Activated CD8-positive, alpha-beta memory T cell treated with anti-CD3 and anti-CD28 coated beads for 36 hours (primary cell): ENCODE measurements at regions not wholly inside any gene's neighbourhood (a gene's known extent, or its start where the extent isn't known, plus 50 kb on each side); places are given as distances from the start of the nearest gene placed in this dataset.
"Not testable (repeated sequence)": the region's sequence is repeated elsewhere in the genome, so short reads cannot be mapped to it uniquely, and the experiment has no call there.

Experiments used
- CTCF ChIA-PET: fragments of 350-600 bp; sonication (Branson Sonifier 250); formaldehyde crosslinking; loops from one replicate; lab custom pipeline; 2021; ENCODE audit warnings: antibody characterized with exemption; lab: Charles Lee
- POLR2A ChIA-PET: fragments of 350-600 bp; sonication (Branson Sonifier 250); formaldehyde crosslinking; loops from one replicate; lab custom pipeline; 2021; ENCODE audit warnings: antibody characterized with exemption; lab: Charles Lee

GRCh38 chr2:38464971-38465788 lies 88.1 kb upstream of the ATL2 start:
- POLR2A ChIA-PET, result interaction anchor here (0.6 kb wide), 1 partner anchor 99 kb away, joined by 3 read pairs; no protein-coding TSS in a partner anchor
- CTCF ChIA-PET, result interaction anchor here (0.8 to 1.2 kb wide), 3 partner anchors 9 to 149 kb away, joined by 3 to 5 read pairs (median 3); no protein-coding TSS in a partner anchor

DNA sequence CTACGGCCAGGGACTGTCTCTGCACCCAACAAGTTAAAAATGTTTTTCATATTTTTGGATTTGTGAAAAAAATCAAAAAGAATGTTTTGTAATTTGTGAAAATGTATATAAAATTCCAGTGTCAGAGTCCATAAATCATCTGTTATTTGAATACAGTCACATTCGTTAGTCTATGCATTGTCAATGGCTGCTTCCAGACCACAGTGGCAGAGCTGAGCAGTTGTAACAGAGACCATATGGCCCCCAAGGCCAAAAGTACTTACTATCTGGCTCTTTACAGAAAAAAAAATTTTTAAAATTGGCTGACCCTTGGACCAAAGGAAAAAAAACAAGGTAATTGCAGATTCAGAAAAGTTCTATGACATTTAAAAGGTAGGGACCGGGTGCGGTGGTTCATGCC lies 86.7 kb upstream of the ATL2 start:
- POLR2A ChIA-PET, result no interaction called here
- CTCF ChIA-PET, result no interaction called here

DNA sequence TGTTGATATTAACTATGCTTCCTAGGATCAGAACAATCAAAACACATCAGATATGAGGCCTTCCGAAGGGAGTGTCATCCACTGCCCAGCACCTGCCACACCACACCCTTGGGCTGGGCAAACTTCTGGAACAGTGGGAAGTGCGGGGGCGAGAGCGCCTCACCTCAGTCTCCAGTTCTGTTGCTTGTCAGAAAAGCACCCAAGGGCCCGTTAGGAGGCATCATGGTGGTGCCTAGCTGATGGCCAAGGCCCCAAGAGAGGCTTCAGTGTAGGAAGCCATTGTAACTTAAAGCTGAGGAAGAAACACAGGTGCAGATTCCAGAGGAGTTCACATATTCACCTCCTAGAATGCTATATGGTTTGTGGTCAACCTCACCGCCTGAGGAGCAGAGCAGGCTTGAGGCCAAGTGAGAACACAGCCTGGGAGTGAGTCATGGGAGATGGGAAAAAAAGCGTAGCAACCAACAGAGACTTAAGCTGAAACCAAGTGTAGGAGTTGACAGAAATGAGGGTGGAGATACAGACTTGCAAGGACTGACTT lies 85.1 kb upstream of the ATL2 start:
- ChIA-PET CTCF (interaction anchor here (0.8 to 1.3 kb wide), 4 partner anchors 9 to 86 kb away, joined by 3 to 4 read pairs (median 4); no protein-coding TSS in a partner anchor), POLR2A (interaction anchor here (1.0 to 1.3 kb wide), 2 partner anchors 13 to 85 kb away, joined by 3 to 8 read pairs; no protein-coding TSS in a partner anchor)

DNA sequence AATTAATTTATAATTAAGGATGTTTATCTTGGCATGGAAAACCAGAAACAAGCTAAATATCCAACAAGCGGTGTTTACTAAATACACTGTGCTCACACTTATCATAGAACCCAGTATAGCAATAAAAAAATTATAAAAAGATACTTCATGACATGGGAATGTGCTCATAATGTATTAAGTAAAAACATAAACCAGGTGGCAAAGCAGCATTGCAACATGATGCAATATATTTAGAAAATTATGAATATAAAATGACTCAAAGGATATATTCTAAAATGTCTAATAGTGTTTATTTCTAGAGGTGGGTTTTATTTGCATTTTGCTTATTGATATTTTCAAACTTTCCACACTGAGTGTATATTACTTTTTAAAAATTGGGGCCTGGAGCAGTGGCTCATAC lies 84.4 kb upstream of the ATL2 start:
- POLR2A ChIA-PET, result interaction anchor here (0.7 to 1.3 kb wide), 3 partner anchors 14 to 145 kb away, joined by 3 to 8 read pairs (median 4); no protein-coding TSS in a partner anchor
- CTCF ChIA-PET, result interaction anchor here (1.3 kb wide), 1 partner anchor 13 kb away, joined by 4 read pairs; no protein-coding TSS in a partner anchor

- ChIA-PET POLR2A (no interaction called here), CTCF (no interaction called here)
These were observed 83.2 kb upstream of the ATL2 start for GRCh38 chr2:38460313-38460712.

- ChIA-PET CTCF (no interaction called here), POLR2A (no interaction called here)
These were observed 77.0 kb upstream of the ATL2 start for GRCh38 chr2:38454081-38454480.

DNA sequence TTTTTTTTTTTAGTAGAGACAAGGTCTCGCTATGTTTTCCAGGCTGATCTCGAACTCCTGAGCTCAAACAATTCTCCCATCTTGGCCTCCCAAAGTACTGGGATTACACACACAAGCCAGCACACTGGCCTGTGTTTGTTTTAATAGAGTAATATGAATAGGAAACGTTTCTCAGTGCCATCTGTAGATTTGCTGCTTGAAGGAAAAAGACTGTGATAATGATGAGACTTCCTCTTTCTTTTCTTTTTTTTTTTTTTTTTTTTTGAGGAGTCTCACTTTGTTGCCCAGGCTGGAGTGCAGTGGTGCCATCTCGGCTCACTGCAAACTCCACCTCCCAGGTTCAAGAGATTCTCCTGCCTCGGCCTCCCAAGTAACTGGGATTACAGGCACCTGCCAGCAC lies 74.7 kb upstream of the ATL2 start:
- POLR2A ChIA-PET, result not testable (repeated sequence)
- CTCF ChIA-PET, result interaction anchor here (0.6 kb wide), 1 partner anchor 14 kb away, joined by 4 read pairs; no protein-coding TSS in a partner anchor

DNA sequence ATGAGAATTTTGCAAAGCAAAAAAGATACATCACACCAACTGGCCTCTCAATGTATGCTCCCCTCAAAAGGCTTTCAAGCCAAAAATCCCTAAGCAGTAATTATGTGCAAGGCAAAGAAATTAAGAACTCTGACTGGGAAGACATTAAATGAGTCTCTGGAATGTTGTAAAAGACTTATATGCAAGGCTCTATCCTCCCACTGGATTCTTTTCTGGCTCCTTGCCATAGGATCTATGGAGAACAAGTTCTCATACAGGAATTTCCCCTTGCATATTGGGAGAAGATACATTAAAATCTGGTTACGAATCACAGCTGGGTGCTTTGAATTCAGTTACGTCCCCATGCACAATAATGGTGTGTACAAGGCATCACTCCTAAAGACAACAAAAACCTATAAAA lies 73.4 kb upstream of the ATL2 start:
- ChIA-PET POLR2A (no interaction called here), CTCF (no interaction called here)

GRCh38 chr2:38448692-38449410 lies 71.8 kb upstream of the ATL2 start:
- ChIA-PET CTCF (interaction anchor here (0.6 to 1.5 kb wide), 2 partner anchors 14 to 1200 kb away, joined by 3 to 4 read pairs; no protein-coding TSS in a partner anchor), POLR2A (no interaction called here)

DNA sequence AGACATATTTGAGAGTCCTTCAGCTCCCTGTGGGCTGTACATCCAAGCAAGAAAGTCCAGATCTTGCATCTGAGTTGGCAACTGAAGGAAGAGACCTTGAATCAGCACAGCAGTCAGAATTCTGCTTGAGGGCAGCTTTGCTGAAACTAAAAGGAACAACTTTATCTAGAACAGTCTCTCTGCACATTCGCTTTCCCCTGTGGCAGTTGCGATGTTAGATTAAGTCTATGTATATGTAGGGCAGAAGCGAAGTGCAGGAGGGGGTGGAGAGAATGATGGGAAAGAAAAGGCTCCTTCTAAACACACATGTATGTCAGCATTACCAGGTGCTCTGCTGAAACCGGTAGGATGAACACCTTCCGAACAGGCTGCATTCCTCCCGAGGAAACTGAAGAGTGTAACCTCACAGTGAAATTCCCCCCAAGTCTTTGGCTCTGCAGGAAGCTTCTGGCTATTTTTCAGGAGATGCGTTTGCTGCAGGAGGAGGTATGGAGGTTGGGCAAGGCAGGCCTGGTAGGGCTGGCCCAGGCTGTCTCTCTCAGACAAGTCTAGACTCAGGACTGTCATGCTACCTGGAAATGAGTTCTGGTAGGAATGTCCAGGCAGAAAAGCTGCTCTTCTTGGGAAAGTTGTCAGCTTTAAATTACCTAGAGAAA lies 70.0 kb upstream of the ATL2 start:
- CTCF ChIA-PET, result no interaction called here
- POLR2A ChIA-PET, result no interaction called here

DNA sequence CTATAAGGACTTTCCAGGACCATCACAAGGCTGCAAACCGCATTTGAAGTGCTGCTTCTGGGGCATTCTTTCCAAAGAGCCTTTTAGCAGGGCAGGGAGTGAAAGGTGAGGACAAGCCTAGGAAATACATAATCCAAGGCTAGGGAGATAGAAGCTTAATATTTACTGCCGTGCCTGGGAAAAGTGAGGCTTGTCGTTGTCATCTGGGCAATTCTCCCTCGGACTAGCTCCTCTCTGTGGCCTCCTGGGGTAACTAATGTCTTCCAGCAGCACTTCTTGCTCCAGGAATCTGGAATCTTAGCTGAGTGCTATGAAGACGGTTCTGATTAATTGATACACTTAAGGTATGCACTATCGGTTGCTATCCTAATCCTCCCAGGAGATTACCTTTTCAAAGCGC lies 69.3 kb upstream of the ATL2 start:
- ChIA-PET POLR2A (no interaction called here), CTCF (no interaction called here)

DNA sequence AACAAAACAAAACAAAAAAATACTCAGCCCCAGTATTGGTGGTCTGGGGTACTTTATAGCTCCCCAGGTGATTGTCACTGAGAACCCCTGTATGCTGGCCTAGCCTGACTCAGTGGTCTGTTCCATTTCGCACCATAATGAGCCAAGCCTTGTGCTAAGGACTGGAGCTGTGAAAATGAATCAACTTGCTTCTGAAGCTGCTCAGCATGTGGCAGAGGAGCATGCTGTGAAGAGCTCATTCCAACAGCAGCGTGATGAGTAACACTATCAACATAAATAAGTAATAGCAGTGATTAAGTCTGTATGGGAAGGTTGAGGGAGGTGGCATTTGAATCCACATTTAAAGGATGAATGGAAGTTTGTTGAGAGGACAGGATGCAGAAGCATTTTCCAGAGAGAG lies 67.2 kb upstream of the ATL2 start:
- CTCF ChIA-PET, result interaction anchor here (1.0 kb wide), 1 partner anchor 64 kb away, joined by 3 read pairs; no protein-coding TSS in a partner anchor
- POLR2A ChIA-PET, result interaction anchor here (0.6 kb wide), 1 partner anchor 151 kb away, joined by 3 read pairs; no protein-coding TSS in a partner anchor

DNA sequence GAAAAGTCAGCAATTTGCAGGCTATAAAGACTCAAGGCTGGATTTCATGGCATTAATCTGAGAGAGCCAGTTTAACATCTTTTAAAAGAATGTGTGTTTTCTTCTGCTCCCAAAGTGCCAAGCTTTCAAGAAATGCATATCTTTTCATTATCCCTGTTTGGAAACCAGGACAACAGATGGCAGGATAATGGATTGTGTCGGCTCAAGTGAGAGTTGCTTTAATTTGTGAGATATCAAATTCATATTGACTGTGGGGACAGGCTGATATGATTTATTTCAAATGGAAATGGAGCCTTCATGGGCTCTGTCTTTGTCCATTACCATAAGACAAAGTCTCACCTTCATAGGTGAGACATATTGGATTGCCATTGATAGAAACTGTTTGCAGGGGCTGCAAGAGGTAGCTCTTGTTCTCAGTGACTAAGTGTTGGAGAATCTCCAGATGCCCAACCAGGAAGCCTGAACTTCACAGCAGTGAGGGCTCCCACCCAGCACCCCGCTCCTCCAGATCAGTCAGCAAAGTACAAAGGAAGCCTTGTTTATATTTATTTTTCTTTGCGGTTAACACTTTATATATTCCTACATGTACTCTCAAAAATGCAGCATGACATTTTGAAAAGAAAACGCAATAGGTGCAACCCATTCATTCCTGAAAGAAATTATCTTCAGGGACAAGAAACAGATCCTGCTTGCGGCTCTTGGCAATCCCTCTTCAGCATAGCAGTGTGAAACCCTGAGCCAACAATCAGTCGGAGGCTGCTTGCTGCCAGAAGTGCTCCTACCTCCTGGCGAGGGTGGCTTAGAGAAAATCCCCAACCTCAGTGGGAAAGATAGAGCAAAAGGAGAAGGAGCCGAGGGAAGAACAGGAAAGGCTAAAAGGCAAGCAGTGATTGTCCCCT lies 65.8 kb upstream of the ATL2 start:
- CTCF ChIA-PET, result no interaction called here
- POLR2A ChIA-PET, result no interaction called here

DNA sequence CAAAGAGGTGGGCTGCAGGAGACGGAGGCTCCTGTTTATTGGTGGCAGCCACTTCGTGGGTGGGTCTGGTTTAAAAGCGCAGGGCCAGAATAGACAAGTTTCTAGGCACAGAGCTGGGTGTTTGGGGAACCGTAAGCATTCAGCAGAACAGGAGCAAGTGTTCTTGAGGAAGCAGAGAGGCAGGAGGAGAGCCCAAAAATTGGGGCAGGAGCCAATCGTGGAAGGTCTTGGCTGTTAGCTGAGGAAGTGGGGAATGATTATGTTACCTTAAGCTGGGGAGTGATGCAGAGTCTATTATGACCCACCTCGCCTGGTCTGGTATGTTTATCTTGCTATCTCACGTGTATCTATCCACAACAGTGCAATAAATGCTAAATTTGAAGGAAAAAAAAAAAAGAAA lies 64.3 kb upstream of the ATL2 start:
- ChIA-PET POLR2A (no interaction called here), CTCF (no interaction called here)

DNA sequence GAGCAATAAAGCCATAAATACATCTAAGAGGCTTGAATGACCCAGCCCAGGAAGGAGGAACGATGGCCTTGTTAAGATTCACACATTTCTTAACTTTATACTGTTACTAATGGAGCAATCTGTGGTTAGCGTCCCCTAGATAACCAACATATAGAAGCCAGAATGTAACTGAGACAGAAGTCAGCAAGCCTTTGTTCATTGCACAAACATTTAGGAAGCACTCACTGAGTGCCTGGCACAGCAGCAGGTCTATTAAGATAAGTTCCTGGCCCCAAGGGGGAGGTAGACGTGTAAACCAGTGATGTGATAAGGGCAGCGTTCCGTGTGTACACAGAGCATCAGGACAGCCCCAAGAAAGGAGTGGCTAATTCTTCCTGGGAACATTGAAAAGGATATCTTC lies 63.6 kb upstream of the ATL2 start:
- POLR2A ChIA-PET, result no interaction called here
- CTCF ChIA-PET, result no interaction called here

GRCh38 chr2:38439863-38440262 lies 62.8 kb upstream of the ATL2 start:
- POLR2A ChIA-PET, result no interaction called here
- CTCF ChIA-PET, result no interaction called here

DNA sequence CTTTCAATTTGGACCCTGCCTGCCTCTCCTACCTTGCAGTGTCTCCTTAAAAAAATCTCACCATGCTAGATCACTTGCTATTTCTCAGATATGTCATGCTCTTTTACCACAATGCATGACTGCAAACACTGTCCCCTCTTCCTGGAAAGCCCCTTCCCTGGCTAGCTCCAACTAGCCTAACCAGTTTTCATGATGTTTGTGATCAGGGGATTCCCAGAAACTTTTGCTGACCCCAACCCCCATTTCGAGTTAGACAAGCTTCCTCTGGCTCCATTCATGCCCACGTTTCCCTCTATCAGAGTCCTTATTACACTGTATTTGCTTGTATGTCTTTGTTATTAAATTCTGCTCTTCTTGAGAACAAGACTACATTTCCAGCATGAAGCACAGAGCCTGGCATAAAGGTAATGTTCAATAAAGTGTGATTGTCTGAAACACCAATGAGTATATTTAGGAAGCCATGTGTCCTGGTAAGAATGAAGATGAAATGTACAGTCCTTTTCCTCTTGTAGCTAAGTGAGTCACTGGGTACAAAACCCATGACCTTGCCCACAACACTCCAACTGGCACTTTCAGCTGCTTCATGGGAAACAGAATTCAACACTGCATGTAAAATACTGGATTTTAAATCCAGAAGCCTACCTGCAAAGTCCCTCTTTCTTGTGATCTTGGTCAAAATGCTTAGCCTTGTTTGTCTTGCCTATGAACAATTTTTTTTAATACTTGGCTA lies 62.0 kb upstream of the ATL2 start:
- POLR2A ChIA-PET, result no interaction called here
- CTCF ChIA-PET, result no interaction called here
